Endothelial cell of umbilical vein (primary cell): ENCODE measurements at regions not wholly inside any gene's neighbourhood (a gene's known extent, or its start where the extent isn't known, plus 50 kb on each side); places are given as distances from the start of the nearest gene placed in this dataset.

Experiments
- BruUV-seq: library from RNA; stranded (reverse); fragments of 400-500 nt; replicated peaks from 2 replicates; lab custom pipeline; 2021; lab: Mats Ljungman, UMichigan
- CTCF ChIA-PET: fragments of 300-600, 350-600 bp; sonication (Branson Sonifier 250); formaldehyde crosslinking; loops from one replicate; lab custom pipeline; 2021; ENCODE audit warnings: antibody characterized with exemption, inconsistent platforms; lab: Charles Lee
- POLR2A ChIA-PET: fragments of 300-600, 350-600 bp; sonication (Branson Sonifier 250); formaldehyde crosslinking; loops from one replicate; lab custom pipeline; 2021; ENCODE audit warnings: antibody characterized with exemption, inconsistent platforms; lab: Charles Lee
- DNase-seq: peaks from one replicate; pipeline ENCODE4 v3.0.0-alpha.2; 2011; ENCODE audit warnings: low read depth, low spot score
- FAIRE-seq: peaks from 2 replicates; lab custom pipeline; 2011; peaks lifted over from hg19 to GRCh38; lab: Jason Lieb, UNC
- H2AFZ ChIP-seq: 2 replicates; pipeline ENCODE4 v1.6.0; 2012; ENCODE audit warnings: low read depth, low read length, control low read depth, inconsistent platforms
- H3K27ac ChIP-seq: 2 replicates; pipeline ENCODE4 v1.5.1; 2011; ENCODE audit warnings: low read depth, mild to moderate bottlenecking, control low read depth, low read length, moderate library complexity; ENCODE audit not compliant: insufficient read depth
- H3K27me3 ChIP-seq, 2 experiments: 2 replicates each; pipeline versions ENCODE4 v1.6.0 to v1.6.1; 2011; ENCODE audit warnings: low read length in 2 of 2, mixed read lengths in 1 of 2; ENCODE audit not compliant: control insufficient read depth in 2 of 2, insufficient read depth in 2 of 2
- H3K36me3 ChIP-seq, 2 experiments: 2 replicates in 1 of 2; 3 replicates in 1 of 2; pipeline ENCODE4 v1.5.1; 2011; ENCODE audit warnings: low read length in 2 of 2, mild to moderate bottlenecking in 1 of 2, moderate library complexity in 1 of 2; ENCODE audit not compliant: control insufficient read depth in 2 of 2, insufficient read depth in 2 of 2; ENCODE audit errors: extremely low read depth in 1 of 2
- H3K4me1 ChIP-seq: 3 replicates; pipeline ENCODE4 v1.5.1; 2011; ENCODE audit warnings: mild to moderate bottlenecking, low read length; ENCODE audit not compliant: control insufficient read depth, insufficient read depth; ENCODE audit errors: extremely low read depth
- H3K4me2 ChIP-seq: 2 replicates; pipeline ENCODE4 v1.6.1; 2011; ENCODE audit warnings: low read length, control low read depth, mixed read lengths; ENCODE audit not compliant: insufficient read depth
- H3K4me3 ChIP-seq, 3 experiments: fragments of 200-600 bp in 1 of 3; sonication (generic), shearing (Covaris generic) in 1 of 3; replicated peaks in 1 of 3; 2 replicates each; pipeline ENCODE4 v1.5.1; 2011 to 2016; ENCODE audit warnings: control low read depth in 3 of 3, low read length in 3 of 3, mild to moderate bottlenecking in 2 of 3, inconsistent platforms in 1 of 3, low read depth in 1 of 3, moderate library complexity in 1 of 3; ENCODE audit not compliant: insufficient read depth in 1 of 3
- H3K79me2 ChIP-seq: 2 replicates; pipeline ENCODE4 v1.6.0; 2012; ENCODE audit warnings: low read length, inconsistent platforms; ENCODE audit not compliant: control insufficient read depth, insufficient read depth
- H3K9ac ChIP-seq: replicated peaks from 2 replicates; pipeline ENCODE3; 2011; ENCODE audit warnings: low read length, control low read depth; ENCODE audit not compliant: insufficient read depth; ENCODE audit errors: extremely low read depth
- H3K9me1 ChIP-seq: replicated peaks from 3 replicates; pipeline ENCODE4 v1.6.0; 2011; ENCODE audit warnings: mild to moderate bottlenecking, low read length; ENCODE audit not compliant: control insufficient read depth, insufficient read depth; ENCODE audit errors: extremely low read depth
- H3K9me3 ChIP-seq: replicated peaks from 2 replicates; pipeline ENCODE4 v1.5.1; 2012; ENCODE audit warnings: low read length, inconsistent platforms; ENCODE audit not compliant: control insufficient read depth, insufficient read depth
- H4K20me1 ChIP-seq: replicated peaks from 2 replicates; pipeline ENCODE3; 2011; ENCODE audit warnings: mild to moderate bottlenecking, low read length; ENCODE audit not compliant: control insufficient read depth, insufficient read depth; ENCODE audit errors: extremely low read depth
- CTCF ChIP-seq, 2 donors: IDR thresholded peaks; 1 replicate in 1 of 2; 2 replicates in 1 of 2; pipeline ENCODE4 v1.5.1; 2011; ENCODE audit warnings: low read length in 2 of 2, mild to moderate bottlenecking in 2 of 2, moderate library complexity in 2 of 2, control low read depth in 1 of 2, inconsistent platforms in 1 of 2, low read depth in 1 of 2; ENCODE audit not compliant: insufficient read depth in 1 of 2; ENCODE audit errors: extremely low read depth in 1 of 2
- EZH2 ChIP-seq: IDR thresholded peaks from 2 replicates; pipeline ENCODE4 v1.6.1; 2012; ENCODE audit warnings: borderline replicate concordance, low read depth, mild to moderate bottlenecking, moderate library complexity, low read length, inconsistent platforms; ENCODE audit not compliant: severe bottlenecking
- FOS ChIP-seq: IDR thresholded peaks from 2 replicates; pipeline ENCODE4 v1.6.1; 2011; ENCODE audit warnings: mild to moderate bottlenecking, low read length, moderate library complexity, borderline replicate concordance; ENCODE audit not compliant: insufficient read depth
- GATA2 ChIP-seq: IDR thresholded peaks from 2 replicates; pipeline ENCODE4 v1.7.0; 2011; ENCODE audit warnings: low read depth, mild to moderate bottlenecking, moderate library complexity, mixed read lengths, low read length; ENCODE audit not compliant: insufficient read length, insufficient read depth
- JUN ChIP-seq: IDR thresholded peaks from 2 replicates; pipeline ENCODE4 v1.6.1; 2011; ENCODE audit warnings: borderline replicate concordance, low read depth; ENCODE audit not compliant: insufficient read length, insufficient read depth
- MAX ChIP-seq: IDR thresholded peaks from 2 replicates; pipeline ENCODE4 v1.6.1; 2011; ENCODE audit not compliant: insufficient read depth, insufficient read length
- MYC ChIP-seq: IDR thresholded peaks from one replicate; pipeline ENCODE4 v1.6.1; 2011; ENCODE audit warnings: mild to moderate bottlenecking, low read depth, low read length
- POLR2A ChIP-seq: IDR thresholded peaks from 2 replicates; pipeline ENCODE4 v1.6.1; 2012; ENCODE audit warnings: low read depth, mild to moderate bottlenecking, control low read depth, low read length
- POLR2AphosphoS5 ChIP-seq: IDR thresholded peaks from 2 replicates; pipeline ENCODE4 v1.6.1; 2012; ENCODE audit warnings: low read depth, mild to moderate bottlenecking, control low read depth, low read length, moderate library complexity; ENCODE audit not compliant: insufficient read depth
- dilution Hi-C: fragments of 300-500 bp; cut with MboI; formaldehyde crosslinking; loops from one replicate; pipeline ENCODE4 v1.15.0; 2019; ENCODE audit warnings: low sequenced_read_pairs; ENCODE audit not compliant: extremely low pct_ligation_motif_present
- intact Hi-C: fragments of 100-400 bp; cut with micrococcal nuclease; formaldehyde crosslinking; loops from one replicate; pipeline ENCODE4 v1.10.0; 2022

- no peaks in the 10 kb centered on the region for H4K20me1 ChIP-seq
- H3K4me1 ChIP-seq, result no peaks in the 10 kb centered on the region
- no peaks in the 10 kb centered on the region for H3K9me1 ChIP-seq
- H3K36me3 ChIP-seq, result no peaks in the 10 kb centered on the region
- H3K4me3 ChIP-seq, result no peak overlapping the region
- H3K79me2 ChIP-seq, result no peaks in the 10 kb centered on the region
- no peak overlapping the region for H2AFZ ChIP-seq
- intact Hi-C loops (no loop called here), dilution Hi-C loops (no loop called here)
- no peak overlapping the region for H3K9ac ChIP-seq
- ChIA-PET POLR2A (no interaction called here), CTCF (no interaction called here)
- TF ChIP-seq POLR2A (no peak), JUN (no peak), POLR2AphosphoS5 (no peak), CTCF (IDR thresholded peaks at IDR 0.05; ENCODE audit: extremely low read depth in 1 of 2, insufficient read depth in 1 of 2, low read depth in 1 of 2, low read length in 2 of 2) (no peak), FOS (no peak), GATA2 (no peak), MYC (no peak), MAX (no peak), EZH2 (no peak)
- FAIRE-seq, result no peak
- DNase-seq, result no peak
- peaks cover 2% of the 10 kb centered on the region for H3K9me3 ChIP-seq
- BruUV-seq, result no TSS peak
- no peak overlapping the region for H3K27ac ChIP-seq
- H3K4me2 ChIP-seq, result no peak overlapping the region
- H3K27me3 ChIP-seq, result no peaks in the 10 kb centered on the region
Measured at GRCh38 chr6:101085327-101085726, 204.2 kb upstream of the ASCC3 start.
